ENCODE measurements at regions not wholly inside any gene's neighbourhood (a gene's known extent, or its start where the extent isn't known, plus 50 kb on each side); places are given as distances from the start of the nearest gene placed in this dataset.

DNA sequence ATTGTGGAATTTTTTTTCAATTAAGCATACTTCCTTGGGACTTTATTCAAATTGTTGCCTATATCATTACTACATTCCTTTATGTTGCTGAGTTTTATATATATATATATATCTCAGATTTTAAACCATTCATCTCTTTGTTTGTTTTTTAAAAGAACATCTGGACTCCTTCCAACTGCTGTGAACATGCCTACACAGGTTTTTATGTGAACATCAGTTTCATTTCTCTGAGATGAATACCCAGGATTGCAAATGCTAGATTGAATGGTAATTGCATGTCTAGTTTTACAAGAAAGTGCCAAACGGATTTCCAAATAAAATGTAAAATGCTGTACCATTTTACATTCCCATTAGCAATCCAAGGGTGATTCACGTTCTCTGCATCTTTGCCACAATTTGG lies 1289.3 kb downstream of the HACE1 start:
- no peak for TF ChIP-seq U2AF2 (optimal IDR thresholded peaks at IDR 0.05; ENCODE audit: low read depth, low read length)
- TF ChIP-seq, protein P1, sequence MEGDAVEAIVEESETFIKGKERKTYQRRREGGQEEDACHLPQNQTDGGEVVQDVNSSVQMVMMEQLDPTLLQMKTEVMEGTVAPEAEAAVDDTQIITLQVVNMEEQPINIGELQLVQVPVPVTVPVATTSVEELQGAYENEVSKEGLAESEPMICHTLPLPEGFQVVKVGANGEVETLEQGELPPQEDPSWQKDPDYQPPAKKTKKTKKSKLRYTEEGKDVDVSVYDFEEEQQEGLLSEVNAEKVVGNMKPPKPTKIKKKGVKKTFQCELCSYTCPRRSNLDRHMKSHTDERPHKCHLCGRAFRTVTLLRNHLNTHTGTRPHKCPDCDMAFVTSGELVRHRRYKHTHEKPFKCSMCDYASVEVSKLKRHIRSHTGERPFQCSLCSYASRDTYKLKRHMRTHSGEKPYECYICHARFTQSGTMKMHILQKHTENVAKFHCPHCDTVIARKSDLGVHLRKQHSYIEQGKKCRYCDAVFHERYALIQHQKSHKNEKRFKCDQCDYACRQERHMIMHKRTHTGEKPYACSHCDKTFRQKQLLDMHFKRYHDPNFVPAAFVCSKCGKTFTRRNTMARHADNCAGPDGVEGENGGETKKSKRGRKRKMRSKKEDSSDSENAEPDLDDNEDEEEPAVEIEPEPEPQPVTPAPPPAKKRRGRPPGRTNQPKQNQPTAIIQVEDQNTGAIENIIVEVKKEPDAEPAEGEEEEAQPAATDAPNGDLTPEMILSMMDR (IDR thresholded peaks at IDR 0.05 in 2 of 3, conservative IDR thresholded peaks at IDR 0.05 in 1 of 3; ENCODE audit: insufficient read depth in 2 of 3, low read depth in 1 of 3, low read length in 3 of 3), result no peak
- TF ChIP-seq POLR2A (conservative IDR thresholded peaks at IDR 0.05), result no peak
- no peak for TF ChIP-seq ZFX (CRISPR knock-in tag; IDR thresholded peaks at IDR 0.05)
- TF ChIP-seq ZNF232 (CRISPR knock-in tag; IDR thresholded peaks at IDR 0.05), result no peak
- no peak for TF ChIP-seq YY1 (IDR thresholded peaks at IDR 0.05; ENCODE audit: borderline replicate concordance in 1 of 3, control insufficient read depth in 1 of 3, extremely low read depth in 1 of 3, insufficient read depth in 3 of 3, insufficient read length in 1 of 3, insufficient replicate concordance in 2 of 3, low read depth in 1 of 3, low read length in 2 of 3)
- TF ChIP-seq, protein P2, sequence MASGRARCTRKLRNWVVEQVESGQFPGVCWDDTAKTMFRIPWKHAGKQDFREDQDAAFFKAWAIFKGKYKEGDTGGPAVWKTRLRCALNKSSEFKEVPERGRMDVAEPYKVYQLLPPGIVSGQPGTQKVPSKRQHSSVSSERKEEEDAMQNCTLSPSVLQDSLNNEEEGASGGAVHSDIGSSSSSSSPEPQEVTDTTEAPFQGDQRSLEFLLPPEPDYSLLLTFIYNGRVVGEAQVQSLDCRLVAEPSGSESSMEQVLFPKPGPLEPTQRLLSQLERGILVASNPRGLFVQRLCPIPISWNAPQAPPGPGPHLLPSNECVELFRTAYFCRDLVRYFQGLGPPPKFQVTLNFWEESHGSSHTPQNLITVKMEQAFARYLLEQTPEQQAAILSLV (tag; IDR thresholded peaks at IDR 0.05), result no peak
